Femur (tissue), 1 donor: ENCODE measurements at regions not wholly inside any gene's neighbourhood (a gene's known extent, or its start where the extent isn't known, plus 50 kb on each side); places are given as distances from the start of the nearest gene placed in this dataset.

Experiments
- DNase-seq: peaks from one replicate; pipeline ENCODE4 v3.0.0-alpha.2; 2017

- no peak for DNase-seq
Measured at GRCh38 chr14:29463727-29464395, 463.8 kb downstream of the PRKD1 start.

DNA sequence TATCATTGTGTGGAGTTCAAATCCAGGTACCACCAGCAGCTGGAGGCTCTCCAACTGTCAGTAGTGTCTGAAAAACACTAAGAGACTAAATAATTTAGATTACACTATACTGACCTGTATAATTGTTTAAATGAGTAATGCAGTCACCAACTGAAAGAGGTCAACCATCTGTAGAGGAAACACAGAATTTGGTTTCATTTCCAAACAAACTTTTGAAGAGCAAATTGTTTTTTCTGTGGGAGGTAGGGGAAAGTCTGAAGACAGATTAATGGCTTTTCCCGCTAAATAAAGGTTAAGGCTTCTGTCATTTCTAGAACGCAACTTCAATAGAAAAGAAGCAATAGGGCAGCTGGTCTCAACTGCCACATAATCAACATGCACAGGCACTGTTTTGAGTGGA lies 462.6 kb downstream of the PRKD1 start:
- DNase-seq: no peak

GRCh38 chr14:29475641-29476040 lies 452.0 kb downstream of the PRKD1 start:
- no peak for DNase-seq

GRCh38 chr14:29486132-29486531 lies 441.5 kb downstream of the PRKD1 start:
- DNase-seq: no peak

DNA sequence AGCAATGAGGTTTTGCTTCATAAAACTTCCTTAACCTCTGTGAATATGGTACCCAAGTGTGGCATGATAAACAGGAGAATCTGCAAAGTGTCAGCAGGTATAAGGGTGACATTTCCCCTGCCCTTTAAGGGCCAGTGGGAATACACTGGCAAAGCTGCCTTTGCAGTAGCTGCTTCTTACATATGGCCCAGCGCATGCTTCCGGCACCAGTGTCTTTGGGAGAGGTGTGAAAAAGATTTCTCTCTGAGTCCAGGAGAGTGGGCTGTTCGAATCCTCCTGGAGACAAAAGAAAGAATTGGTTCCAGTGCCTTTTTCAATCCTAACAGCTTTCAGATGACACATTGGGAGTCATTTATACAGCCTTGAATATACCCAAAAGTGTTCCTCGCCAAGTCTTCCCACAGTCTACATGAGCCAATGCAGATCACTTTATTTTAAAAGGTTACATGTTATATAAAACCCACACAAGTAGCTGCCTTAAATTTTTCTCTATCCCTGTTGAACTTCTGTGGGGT lies 437.7 kb downstream of the PRKD1 start:
- no peak for DNase-seq

DNA sequence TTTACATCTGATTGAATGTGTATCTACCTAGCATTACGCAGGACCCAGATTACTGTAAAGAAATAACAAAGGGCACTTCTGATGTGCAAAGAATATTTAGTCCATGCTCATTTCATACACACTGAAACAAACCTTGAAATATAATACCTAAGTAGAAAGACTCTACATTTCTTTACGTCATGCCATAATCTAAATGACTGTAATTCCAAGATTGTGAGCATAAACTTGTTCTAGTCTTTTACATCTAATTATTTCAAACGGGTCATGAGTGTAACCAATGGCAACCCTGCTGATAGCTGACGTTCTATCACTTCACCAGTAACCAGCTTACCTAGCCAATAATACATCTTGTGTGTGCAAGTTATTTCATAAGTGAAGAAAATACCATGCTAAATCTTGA lies 433.8 kb downstream of the PRKD1 start:
- DNase-seq: no peak

- DNase-seq: no peak
Measured at GRCh38 chr14:29494312-29494711, 433.3 kb downstream of the PRKD1 start.

DNA sequence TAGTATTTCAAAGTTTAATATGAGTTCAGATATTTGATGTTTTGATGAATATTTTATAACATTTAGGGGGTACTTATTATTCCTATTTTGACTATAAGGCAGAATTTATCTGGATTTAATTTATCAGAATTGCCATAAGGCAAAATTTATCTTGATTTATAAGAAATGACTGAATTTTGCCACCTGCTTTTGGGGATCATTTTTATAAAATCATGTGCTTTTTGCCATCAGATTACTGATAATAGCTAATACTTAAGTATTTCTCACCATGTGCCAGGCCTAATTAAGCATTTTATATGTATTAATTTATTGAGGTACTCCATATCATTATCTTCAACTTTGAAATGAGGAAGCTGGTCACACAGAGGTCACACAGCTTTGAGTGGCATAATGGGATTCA lies 423.7 kb downstream of the PRKD1 start:
- no peak for DNase-seq

GRCh38 chr14:29518335-29518734 lies 409.3 kb downstream of the PRKD1 start:
- no peak for DNase-seq

DNA sequence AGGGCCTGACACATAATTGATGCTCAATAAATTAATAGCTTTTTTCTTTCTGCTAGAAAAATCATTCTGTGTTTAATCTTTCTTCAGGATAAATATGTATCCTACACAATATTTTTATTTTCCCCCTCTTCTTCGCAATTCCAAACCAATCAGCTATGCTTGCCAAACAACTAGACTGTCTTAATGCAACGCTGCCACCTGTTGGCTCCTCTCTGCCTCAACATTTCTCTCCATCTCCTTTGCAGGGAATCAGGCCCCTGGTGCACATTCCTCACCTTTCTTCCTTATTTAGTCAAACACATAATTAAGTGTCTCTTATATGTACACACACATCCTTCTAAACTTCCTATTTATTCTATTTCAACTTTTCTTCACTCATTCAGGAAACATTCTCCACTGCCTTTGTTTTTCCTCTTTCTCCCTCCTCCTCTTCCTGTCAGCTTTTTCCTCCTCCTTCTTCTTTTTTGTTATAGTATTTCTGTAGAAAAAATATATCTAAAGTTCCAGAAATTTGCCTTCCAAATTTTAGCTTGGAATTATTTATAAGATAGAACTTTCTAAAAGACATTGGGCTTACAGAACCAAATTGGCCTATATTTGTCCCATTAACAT lies 406.0 kb downstream of the PRKD1 start:
- no peak for DNase-seq
